NCI-H345 treated with DMSO at 0.1 percent for 48 hours (cell line): ENCODE measurements at regions not wholly inside any gene's neighbourhood (a gene's known extent, or its start where the extent isn't known, plus 50 kb on each side); places are given as distances from the start of the nearest gene placed in this dataset.
"Not testable (repeated sequence)": the region's sequence is repeated elsewhere in the genome, so short reads cannot be mapped to it uniquely, and the experiment has no call there.

Experiments
- DNase-seq: peaks from one replicate; lab custom pipeline; 2025; ENCODE audit not compliant: unreplicated experiment; lab: John Stamatoyannopoulos, UW

- no peak for DNase-seq
Measured at GRCh38 chr11:115664313-115664712, 160.1 kb upstream of the CADM1 start.

- DNase-seq = no peak
Measured at GRCh38 chr11:115663790-115664189, 159.6 kb upstream of the CADM1 start.

- no peak for DNase-seq
Measured at GRCh38 chr11:115660030-115660805, 156.0 kb upstream of the CADM1 start.

- DNase-seq = no peak
Measured at GRCh38 chr11:115659061-115659963, 155.1 kb upstream of the CADM1 start.

GRCh38 chr11:115657586-115657985, 153.4 kb upstream of the CADM1 start:
- DNase-seq = no peak

GRCh38 chr11:115656669-115657068, 152.5 kb upstream of the CADM1 start:
- DNase-seq = no peak

GRCh38 chr11:115656041-115656440, 151.8 kb upstream of the CADM1 start:
- DNase-seq = no peak

- DNase-seq = no peak
Measured at GRCh38 chr11:115654792-115655191, 150.6 kb upstream of the CADM1 start.

GRCh38 chr11:115653926-115654325, 149.7 kb upstream of the CADM1 start:
- no peak for DNase-seq

GRCh38 chr11:115653076-115653475, 148.9 kb upstream of the CADM1 start:
- DNase-seq = no peak

- no peak for DNase-seq
Measured at GRCh38 chr11:115652496-115652895, 148.3 kb upstream of the CADM1 start.

GRCh38 chr11:115652094-115652493, 147.9 kb upstream of the CADM1 start:
- DNase-seq = no peak

- DNase-seq = no peak
Measured at GRCh38 chr11:115649461-115649860, 145.2 kb upstream of the CADM1 start.

- DNase-seq = no peak
Measured at GRCh38 chr11:115645631-115646317, 141.6 kb upstream of the CADM1 start.

- no peak for DNase-seq
Measured at GRCh38 chr11:115644856-115645255, 140.6 kb upstream of the CADM1 start.

- no peak for DNase-seq
Measured at GRCh38 chr11:115643549-115644270, 139.5 kb upstream of the CADM1 start.

GRCh38 chr11:115642660-115643059, 138.4 kb upstream of the CADM1 start:
- no peak for DNase-seq

GRCh38 chr11:115637599-115638241, 133.5 kb upstream of the CADM1 start:
- DNase-seq = no peak

- DNase-seq = no peak
Measured at GRCh38 chr11:115636753-115637527, 132.7 kb upstream of the CADM1 start.

GRCh38 chr11:115633977-115634376, 129.8 kb upstream of the CADM1 start:
- not testable (repeated sequence) for DNase-seq
